GM18873 (cell line): ENCODE measurements at regions not wholly inside any gene's neighbourhood (a gene's known extent, or its start where the extent isn't known, plus 50 kb on each side); places are given as distances from the start of the nearest gene placed in this dataset.

Experiments used
- ATAC-seq: cut with Tn5 transposase; IDR thresholded peaks from one replicate; pipeline ENCODE4 v1.9.1; 2021; ENCODE audit warnings: mild to moderate bottlenecking, moderate library complexity, moderate number of reproducible peaks; ENCODE audit not compliant: unreplicated experiment, low FRiP score

GRCh38 chr13:47146991-47147811 is 250.3 kb upstream of the HTR2A start:
- peak; percentile 98 for ATAC-seq

DNA sequence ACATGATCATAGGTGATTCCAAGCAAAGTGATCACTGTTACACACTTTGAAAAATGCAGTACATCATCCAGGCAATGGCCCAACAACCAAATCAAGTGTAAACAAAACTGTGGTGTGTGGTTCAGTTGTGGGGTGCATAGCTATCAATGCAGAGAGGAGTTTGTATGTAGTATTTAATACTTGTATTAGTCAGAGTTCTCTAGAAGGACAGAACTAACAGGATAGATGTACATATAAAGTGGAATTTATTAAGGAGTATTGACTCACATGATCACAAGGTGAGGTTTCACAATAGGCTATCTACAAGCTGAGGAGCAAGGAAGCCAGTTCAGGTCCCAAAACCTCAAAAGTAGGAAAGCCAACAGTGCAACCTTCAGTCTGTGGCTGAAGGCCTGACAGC is 249.3 kb upstream of the HTR2A start:
- ATAC-seq, result no peak

DNA sequence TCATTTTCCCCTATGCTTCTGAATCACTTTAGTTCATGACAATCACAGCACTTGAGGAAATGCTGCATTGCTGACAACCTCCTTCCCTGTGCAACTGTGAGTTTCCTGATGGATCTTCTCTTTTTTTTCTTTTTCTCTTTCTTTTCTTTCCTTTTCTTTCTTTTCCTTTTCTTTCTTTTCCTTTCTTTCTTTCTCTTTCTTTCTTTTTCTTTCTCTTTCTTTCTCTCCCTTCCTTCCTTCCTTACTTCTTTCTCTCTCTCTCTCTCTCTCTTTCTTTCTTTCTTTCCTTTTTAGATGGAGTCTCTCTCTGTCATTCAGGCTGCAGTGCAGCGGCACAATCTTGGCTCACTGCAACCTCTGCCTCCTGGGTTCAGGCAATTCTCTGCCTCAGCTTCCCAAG is 247.9 kb upstream of the HTR2A start:
- ATAC-seq, result no peak

DNA sequence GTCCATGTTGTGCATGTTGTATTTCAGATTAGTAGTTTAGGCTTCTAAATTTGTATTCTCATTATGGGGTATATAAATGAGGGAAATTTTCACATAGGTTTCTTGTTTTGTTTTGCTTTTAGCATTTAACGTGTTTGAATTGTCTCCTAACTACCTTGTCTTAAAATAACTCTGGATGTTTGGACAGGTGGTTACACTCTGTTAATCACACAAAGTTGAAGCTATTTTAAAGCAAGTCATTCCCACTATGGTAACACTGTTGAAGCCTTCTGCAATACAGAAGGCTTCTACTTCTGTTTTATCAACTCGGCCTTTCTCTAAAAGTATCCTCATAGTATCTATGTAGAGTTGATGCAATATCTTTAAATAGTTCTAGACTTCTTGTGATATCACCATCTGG is 245.3 kb upstream of the HTR2A start:
- no peak for ATAC-seq

GRCh38 chr13:47139519-47139918 is 242.7 kb upstream of the HTR2A start:
- ATAC-seq, result no peak

- no peak for ATAC-seq
Measured at GRCh38 chr13:47136504-47136941, 239.7 kb upstream of the HTR2A start.

DNA sequence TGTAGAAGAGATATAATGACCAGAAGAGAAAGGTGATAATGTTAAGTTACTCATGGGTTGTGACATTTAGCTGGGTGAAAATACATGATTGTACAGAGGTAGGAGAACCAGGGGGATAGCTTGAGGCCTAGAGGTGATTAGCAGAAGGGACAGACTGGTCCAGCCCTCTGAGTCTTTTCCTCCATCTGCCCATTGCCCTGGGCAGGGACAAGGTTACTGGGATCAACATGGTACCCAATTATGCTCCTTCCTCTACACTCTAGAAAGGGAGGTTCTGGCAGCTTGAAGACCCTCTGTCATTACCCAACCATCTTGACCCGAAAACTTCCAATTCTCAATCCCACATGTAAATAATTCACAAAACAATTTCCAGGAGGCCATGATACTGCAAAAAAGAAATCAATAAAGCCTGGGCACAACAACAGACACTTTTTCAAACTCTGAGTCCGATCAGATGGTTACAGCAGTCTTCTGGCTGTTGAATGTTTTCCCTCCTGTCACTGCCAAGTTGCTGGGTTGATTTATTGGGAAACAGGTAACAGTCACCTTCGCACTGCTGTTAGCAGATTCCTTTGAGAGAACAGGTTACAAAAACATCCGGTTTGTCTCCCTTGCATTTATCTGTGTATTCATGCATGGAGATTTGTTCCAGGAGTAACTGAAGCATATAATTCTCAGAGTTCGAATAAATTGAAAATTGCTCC is 239.1 kb upstream of the HTR2A start:
- no peak for ATAC-seq

- peak; percentile 85 for ATAC-seq
Measured at GRCh38 chr13:47134939-47135489, 238.2 kb upstream of the HTR2A start.

- no peak for ATAC-seq
Measured at GRCh38 chr13:47133011-47133445, 236.2 kb upstream of the HTR2A start.

DNA sequence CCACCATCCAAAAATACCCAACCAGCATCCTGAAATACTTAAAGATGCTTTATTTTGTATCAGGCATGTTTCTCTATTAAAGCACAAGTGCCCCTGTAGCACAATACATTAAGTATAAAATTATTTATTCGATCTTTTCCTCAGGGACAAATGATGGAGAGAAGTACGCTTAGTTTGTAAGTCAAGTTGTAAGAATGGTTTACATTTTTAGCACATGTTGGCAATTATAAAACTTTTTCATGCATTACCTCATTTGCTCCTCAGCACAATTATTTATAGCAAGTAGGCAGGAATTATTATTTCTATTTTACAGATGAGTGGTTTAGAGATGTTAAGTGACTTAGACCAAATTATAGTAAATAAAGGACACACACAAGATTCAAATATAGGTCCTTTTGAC is 232.6 kb upstream of the HTR2A start:
- ATAC-seq, result no peak

GRCh38 chr13:47126432-47126831 is 229.6 kb upstream of the HTR2A start:
- ATAC-seq, result no peak

GRCh38 chr13:47121092-47121763 is 224.4 kb upstream of the HTR2A start:
- no peak for ATAC-seq

GRCh38 chr13:47120282-47120681 is 223.4 kb upstream of the HTR2A start:
- ATAC-seq, result no peak

DNA sequence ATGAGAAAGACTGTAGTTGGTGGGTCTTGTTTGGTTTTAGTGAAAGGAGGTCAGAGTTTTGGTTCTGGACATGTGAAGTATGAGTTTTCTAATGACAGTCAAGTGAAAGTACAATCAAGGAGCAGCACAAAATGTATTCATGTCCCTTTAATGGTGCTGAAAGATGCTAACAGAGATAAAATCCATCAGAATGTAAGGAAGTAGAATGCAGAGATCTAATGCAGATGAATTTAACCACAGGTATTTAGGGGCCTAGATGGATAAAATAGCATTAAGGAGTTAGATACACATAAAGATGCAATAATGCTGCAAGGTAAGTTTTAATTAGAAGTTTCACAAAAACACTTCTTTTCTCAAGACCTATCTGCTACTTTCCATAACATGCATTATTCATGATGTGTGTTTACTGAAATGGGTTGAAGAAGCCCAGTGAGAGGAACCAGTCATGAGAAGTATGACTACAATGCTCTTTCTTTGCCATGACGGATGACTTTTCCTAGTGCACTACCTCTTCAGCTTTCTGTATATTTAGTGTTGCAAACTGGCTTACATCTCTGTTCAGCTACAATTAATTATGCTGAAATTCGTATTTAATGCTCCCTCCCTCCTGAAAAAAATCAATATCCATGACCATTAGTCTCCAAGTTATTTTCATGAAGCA is 222.9 kb upstream of the HTR2A start:
- ATAC-seq, result no peak

GRCh38 chr13:47117268-47117667 is 220.4 kb upstream of the HTR2A start:
- ATAC-seq, result no peak

- no peak for ATAC-seq
Measured at GRCh38 chr13:47114030-47114429, 217.2 kb upstream of the HTR2A start.

GRCh38 chr13:47112903-47113299 is 216.0 kb upstream of the HTR2A start:
- no peak for ATAC-seq

DNA sequence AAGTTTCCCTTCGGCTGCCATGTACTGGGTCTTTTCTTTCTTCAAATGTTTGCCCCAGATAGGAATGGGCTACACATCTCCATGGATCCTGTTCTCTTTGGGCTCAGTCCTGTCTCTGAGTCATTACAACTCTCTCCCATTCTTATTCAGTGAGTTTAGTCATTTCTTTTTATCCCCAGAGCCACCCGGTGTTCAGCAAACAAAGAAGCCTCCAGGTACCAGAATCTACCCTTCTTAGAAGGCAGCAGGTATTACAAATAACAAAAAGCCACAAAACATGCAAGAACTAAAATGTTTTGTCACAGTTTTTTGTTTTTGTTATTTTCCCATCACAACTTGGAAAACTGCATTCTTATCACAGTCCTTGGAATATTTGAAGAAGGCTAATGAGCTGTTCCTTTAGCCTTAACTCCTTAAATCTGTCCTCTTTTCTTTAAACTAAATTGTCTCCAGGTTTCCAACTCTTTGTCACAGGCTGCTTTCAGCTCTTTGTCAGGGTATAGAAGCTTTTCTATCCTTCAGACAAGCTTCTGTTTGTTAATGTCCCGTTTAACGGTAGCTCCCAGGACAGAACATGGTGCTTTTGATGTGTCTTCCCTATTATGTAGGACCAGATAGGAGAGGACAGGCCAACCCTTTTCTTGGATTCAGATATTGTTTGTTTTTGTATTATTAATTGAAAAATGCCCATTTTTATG is 215.5 kb upstream of the HTR2A start:
- no peak for ATAC-seq

- ATAC-seq, result no peak
Measured at GRCh38 chr13:47111499-47111898, 214.6 kb upstream of the HTR2A start.

- ATAC-seq, result no peak
Measured at GRCh38 chr13:47110833-47111240, 214.0 kb upstream of the HTR2A start.
